ENCODE measurements at regions not wholly inside any gene's neighbourhood (a gene's known extent, or its start where the extent isn't known, plus 50 kb on each side); places are given as distances from the start of the nearest gene placed in this dataset.

- Histone ChIP-seq H3K4me3 (ENCODE audit: low read depth in 2 of 2, low read length in 2 of 2) (no peak overlapping the region), H3K9me3 (ENCODE audit: control insufficient read depth, insufficient read depth, low read depth, low read length) (no peaks in the 10 kb centered on the region), H3K4me1 (ENCODE audit: control insufficient read depth, insufficient read depth, low read length) (no peaks in the 10 kb centered on the region), H3K36me3 (ENCODE audit: control insufficient read depth, insufficient read depth, low read length) (no peaks in the 10 kb centered on the region), H3K27ac (ENCODE audit: low read length) (no peak overlapping the region), H3K27me3 (ENCODE audit: control insufficient read depth, insufficient read depth, low read length) (peaks cover 3% of the 10 kb centered on the region; the same call in 1 of the 2 replicates)
- CTCF ChIA-PET, result no interaction called here
- ATAC-seq, result peak; percentile 51
- in situ Hi-C loops (cut with HindIII; ENCODE audit: low pct_unique_long_range_greater_than_20kb, low sequenced_read_pairs), result no loop called here
- POLR2A ChIA-PET, result no interaction called here
- DNase-seq (ENCODE audit: low read depth, low spot score), result no peak
- BruUV-seq (replicated peaks), result no TSS peak
- TF ChIP-seq POLR2AphosphoS5 (IDR thresholded peaks at IDR 0.05; ENCODE audit: low read depth, low read length) (no peak), SIN3A (IDR thresholded peaks at IDR 0.05; ENCODE audit: borderline replicate concordance, insufficient read depth, low read depth, low read length) (no peak), TCF7L2 (IDR thresholded peaks at IDR 0.05; ENCODE audit: low read depth, low read length) (no peak)
- TF ChIP-seq, protein P1, sequence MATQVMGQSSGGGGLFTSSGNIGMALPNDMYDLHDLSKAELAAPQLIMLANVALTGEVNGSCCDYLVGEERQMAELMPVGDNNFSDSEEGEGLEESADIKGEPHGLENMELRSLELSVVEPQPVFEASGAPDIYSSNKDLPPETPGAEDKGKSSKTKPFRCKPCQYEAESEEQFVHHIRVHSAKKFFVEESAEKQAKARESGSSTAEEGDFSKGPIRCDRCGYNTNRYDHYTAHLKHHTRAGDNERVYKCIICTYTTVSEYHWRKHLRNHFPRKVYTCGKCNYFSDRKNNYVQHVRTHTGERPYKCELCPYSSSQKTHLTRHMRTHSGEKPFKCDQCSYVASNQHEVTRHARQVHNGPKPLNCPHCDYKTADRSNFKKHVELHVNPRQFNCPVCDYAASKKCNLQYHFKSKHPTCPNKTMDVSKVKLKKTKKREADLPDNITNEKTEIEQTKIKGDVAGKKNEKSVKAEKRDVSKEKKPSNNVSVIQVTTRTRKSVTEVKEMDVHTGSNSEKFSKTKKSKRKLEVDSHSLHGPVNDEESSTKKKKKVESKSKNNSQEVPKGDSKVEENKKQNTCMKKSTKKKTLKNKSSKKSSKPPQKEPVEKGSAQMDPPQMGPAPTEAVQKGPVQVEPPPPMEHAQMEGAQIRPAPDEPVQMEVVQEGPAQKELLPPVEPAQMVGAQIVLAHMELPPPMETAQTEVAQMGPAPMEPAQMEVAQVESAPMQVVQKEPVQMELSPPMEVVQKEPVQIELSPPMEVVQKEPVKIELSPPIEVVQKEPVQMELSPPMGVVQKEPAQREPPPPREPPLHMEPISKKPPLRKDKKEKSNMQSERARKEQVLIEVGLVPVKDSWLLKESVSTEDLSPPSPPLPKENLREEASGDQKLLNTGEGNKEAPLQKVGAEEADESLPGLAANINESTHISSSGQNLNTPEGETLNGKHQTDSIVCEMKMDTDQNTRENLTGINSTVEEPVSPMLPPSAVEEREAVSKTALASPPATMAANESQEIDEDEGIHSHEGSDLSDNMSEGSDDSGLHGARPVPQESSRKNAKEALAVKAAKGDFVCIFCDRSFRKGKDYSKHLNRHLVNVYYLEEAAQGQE (IDR thresholded peaks at IDR 0.05; ENCODE audit: insufficient read depth in 1 of 2, low read depth in 2 of 2, low read length in 1 of 2), result no peak
- TF ChIP-seq, protein P2, sequence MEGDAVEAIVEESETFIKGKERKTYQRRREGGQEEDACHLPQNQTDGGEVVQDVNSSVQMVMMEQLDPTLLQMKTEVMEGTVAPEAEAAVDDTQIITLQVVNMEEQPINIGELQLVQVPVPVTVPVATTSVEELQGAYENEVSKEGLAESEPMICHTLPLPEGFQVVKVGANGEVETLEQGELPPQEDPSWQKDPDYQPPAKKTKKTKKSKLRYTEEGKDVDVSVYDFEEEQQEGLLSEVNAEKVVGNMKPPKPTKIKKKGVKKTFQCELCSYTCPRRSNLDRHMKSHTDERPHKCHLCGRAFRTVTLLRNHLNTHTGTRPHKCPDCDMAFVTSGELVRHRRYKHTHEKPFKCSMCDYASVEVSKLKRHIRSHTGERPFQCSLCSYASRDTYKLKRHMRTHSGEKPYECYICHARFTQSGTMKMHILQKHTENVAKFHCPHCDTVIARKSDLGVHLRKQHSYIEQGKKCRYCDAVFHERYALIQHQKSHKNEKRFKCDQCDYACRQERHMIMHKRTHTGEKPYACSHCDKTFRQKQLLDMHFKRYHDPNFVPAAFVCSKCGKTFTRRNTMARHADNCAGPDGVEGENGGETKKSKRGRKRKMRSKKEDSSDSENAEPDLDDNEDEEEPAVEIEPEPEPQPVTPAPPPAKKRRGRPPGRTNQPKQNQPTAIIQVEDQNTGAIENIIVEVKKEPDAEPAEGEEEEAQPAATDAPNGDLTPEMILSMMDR (IDR thresholded peaks at IDR 0.05), result no peak
- intact Hi-C loops (cut with micrococcal nuclease; ENCODE audit: unreplicated experiment), result no loop called here
These were observed 55.3 kb upstream of the BMAL1 start for GRCh38 chr11:13222285-13222684.

- ChIA-PET CTCF (no interaction called here), POLR2A (no interaction called here)
- Histone ChIP-seq H3K36me3 (ENCODE audit: control insufficient read depth, insufficient read depth, low read length) (no peaks in the 10 kb centered on the region), H3K27ac (ENCODE audit: low read length) (no peak overlapping the region), H3K4me3 (ENCODE audit: low read depth in 2 of 2, low read length in 2 of 2) (no peak overlapping the region), H3K27me3 (ENCODE audit: control insufficient read depth, insufficient read depth, low read length) (peaks cover 3% of the 10 kb centered on the region; the same call in 1 of the 2 replicates), H3K9me3 (ENCODE audit: control insufficient read depth, insufficient read depth, low read depth, low read length) (no peaks in the 10 kb centered on the region), H3K4me1 (ENCODE audit: control insufficient read depth, insufficient read depth, low read length) (no peaks in the 10 kb centered on the region)
- intact Hi-C loops (cut with micrococcal nuclease; ENCODE audit: unreplicated experiment) (no loop called here), in situ Hi-C loops (cut with HindIII; ENCODE audit: low pct_unique_long_range_greater_than_20kb, low sequenced_read_pairs) (no loop called here)
- no TSS peak for BruUV-seq (replicated peaks)
- no peak for DNase-seq (ENCODE audit: low read depth, low spot score)
- no peak for ATAC-seq
- TF ChIP-seq, protein P2 (IDR thresholded peaks at IDR 0.05), result no peak
- TF ChIP-seq TCF7L2 (IDR thresholded peaks at IDR 0.05; ENCODE audit: low read depth, low read length) (no peak), POLR2AphosphoS5 (IDR thresholded peaks at IDR 0.05; ENCODE audit: low read depth, low read length) (no peak), SIN3A (IDR thresholded peaks at IDR 0.05; ENCODE audit: borderline replicate concordance, insufficient read depth, low read depth, low read length) (no peak)
- TF ChIP-seq, protein P1 (IDR thresholded peaks at IDR 0.05; ENCODE audit: insufficient read depth in 1 of 2, low read depth in 2 of 2, low read length in 1 of 2), result no peak
These were observed 54.5 kb upstream of the BMAL1 start for GRCh38 chr11:13223112-13223511.

Data from Panc1 (cell line).